Central memory CD4-positive, alpha-beta T cell (primary cell): ENCODE measurements at regions not wholly inside any gene's neighbourhood (a gene's known extent, or its start where the extent isn't known, plus 50 kb on each side); places are given as distances from the start of the nearest gene placed in this dataset.
"Not testable (repeated sequence)": the region's sequence is repeated elsewhere in the genome, so short reads cannot be mapped to it uniquely, and the experiment has no call there.

Experiments used
- DNase-seq: peaks from one replicate; pipeline ENCODE4 v3.0.0; 2022

DNA sequence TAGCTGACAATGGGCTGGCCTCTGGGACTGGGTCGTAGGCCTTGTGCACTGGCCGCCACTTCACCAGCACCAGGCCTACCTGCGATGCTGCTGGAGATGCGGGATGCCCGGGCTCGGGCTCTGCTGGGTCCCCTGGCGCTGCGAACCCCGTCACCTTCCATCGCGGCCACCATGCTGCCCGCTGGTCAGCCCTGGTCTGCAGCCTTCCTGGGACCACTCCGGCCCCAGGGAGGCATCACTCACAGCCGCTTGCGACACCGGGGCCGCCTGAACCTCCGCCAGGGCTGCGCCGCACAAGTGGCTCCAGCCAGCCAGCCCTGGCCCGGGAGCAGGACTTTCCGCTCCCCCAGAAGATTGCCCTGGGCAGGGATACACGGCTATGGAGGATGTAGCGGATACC is 78.1 kb upstream of the ZNF337 start:
- DNase-seq: not testable (repeated sequence)

DNA sequence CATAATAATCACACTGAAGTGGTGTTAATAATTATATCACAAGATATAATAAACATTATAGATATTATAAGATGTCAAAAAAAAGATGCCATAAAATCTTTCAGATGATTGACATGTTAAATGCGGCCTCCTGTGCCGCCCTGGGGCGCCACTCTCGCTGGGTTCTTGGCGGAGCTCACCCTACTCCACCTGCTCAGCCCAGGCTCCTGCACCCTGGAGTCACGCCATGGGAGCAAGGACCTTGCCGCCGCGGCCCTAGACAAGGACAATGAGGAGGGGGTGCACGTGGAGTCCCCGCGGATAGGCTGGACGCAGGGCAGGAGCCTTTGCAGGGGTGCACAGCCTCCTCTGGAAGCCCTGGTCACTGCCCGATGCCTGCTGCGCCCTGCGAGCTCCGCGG is 77.5 kb upstream of the ZNF337 start:
- not testable (repeated sequence) for DNase-seq

GRCh38 chr20:25772437-25772836 is 75.8 kb upstream of the ZNF337 start:
- DNase-seq: not testable (repeated sequence)

- DNase-seq: not testable (repeated sequence)
Observed at GRCh38 chr20:25771818-25772217, 75.2 kb upstream of the ZNF337 start.

- no peak for DNase-seq
Observed at GRCh38 chr20:25761596-25761995, 64.9 kb upstream of the ZNF337 start.

DNA sequence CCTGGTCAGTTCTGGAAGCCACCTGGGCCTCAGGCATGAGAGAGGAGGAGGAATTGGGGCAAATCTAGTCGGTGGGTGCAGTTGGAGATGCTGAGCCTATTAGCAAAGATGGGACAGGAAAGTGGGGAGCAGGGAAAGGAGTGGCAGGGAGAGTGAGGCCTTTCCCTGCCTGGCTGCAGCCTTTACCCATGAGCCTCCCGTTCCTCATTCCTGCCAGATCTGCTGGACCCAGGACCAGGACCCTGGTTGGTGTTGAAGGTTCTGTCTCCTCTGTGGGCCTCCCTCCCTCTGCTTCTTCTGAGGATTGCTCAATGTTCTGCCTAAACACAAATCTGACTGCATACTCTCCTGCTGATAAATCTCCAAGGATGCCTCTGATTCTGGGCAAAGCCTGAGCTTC is 64.4 kb upstream of the ZNF337 start:
- not testable (repeated sequence) for DNase-seq

DNA sequence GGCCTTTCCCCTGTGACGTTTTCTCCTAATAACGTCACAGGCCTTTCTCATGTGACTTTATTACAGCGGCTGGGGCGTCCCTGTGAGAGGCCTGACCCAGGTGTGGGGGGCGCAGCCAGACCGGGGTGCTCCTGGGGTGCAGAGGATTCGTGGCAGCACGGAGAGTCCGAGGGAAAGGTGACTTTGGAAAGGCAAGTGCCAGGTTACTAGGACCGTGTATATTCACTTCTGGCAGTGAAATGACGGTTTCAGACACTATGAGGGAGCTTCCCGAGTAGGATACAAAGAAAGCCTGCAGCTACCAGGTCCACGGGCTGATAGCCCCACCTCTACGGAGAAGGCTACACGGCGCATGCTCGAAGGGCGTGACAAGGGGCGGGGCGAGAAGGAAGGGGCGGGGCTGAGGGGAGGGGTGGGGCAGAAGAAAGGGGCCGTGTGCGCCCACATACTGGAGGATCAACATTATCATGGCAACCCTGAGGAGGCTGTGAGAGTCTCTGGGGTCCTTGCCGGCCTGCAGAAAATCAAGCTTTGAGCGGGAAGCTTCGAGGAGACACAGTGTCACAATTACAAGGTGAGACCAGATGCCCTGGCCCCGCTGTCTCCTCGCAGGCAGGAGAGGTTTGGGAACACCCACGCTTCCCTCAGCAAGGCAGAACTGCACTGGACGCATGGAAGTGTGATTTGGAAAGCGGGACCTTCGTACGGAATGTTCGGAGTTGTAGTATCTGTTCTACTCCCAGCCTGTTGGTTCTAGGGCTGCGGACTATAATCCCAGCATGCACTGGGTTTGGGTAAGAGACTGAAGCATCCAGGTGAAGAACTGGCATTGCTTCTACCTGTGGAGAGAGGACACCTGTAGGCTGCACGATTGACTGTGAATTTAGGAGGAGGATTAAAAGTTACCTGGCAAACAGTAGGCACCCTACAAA is 54.4 kb upstream of the ZNF337 start:
- peak; percentile 49 for DNase-seq

DNA sequence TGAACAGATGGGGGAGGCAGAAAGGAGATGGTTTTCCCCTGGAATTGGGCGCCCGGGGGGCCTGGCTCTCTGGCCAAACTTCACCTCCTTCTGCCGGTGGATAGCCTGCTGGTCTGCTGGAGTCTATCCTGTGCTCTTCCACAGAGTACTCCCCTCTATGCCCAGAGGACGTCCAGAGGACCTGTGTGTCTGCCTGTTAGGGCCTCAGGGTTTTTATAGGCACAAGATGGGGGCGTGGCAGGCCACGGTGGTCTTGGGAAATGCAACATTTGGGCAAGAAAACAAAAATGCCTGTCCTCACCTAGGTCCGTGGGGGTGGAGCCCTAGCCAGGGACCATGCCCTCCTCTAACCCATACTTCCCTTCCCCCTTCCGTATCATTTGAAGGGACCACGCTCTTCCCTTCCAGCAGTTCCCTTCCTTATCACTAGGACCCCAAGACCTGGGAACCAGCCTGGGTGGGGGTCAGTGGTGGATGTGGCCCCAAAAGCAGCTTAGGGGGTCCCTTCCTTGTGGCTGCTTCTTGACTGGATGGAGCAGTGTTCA is 53.6 kb upstream of the ZNF337 start:
- no peak for DNase-seq

- no peak for DNase-seq
Observed at GRCh38 chr20:25749649-25750048, 53.0 kb upstream of the ZNF337 start.
